RWPE1 (cell line): ENCODE measurements at regions not wholly inside any gene's neighbourhood (a gene's known extent, or its start where the extent isn't known, plus 50 kb on each side); places are given as distances from the start of the nearest gene placed in this dataset.

ENCODE experiments used
- CTCF ChIA-PET: fragments of 350-600 bp; sonication (Branson Sonifier 250); formaldehyde crosslinking; extraction: SDS; loops from one replicate; lab custom pipeline; 2021; lab: Yijun Ruan, JAX
- POLR2A ChIA-PET: fragments of 400-600 bp; formaldehyde crosslinking; extraction: SDS; loops from one replicate; lab custom pipeline; 2020; ENCODE audit warnings: antibody characterized with exemption; ENCODE audit not compliant: low non-redundant PET; lab: Yijun Ruan, JAX
- DNase-seq: peaks from one replicate; pipeline ENCODE4 v3.0.0; 2012; ENCODE audit warnings: low spot score
- H3K27ac ChIP-seq: fragments of 450-650 bp; 2 replicates; pipeline ENCODE4 v1.5.1; 2017
- CTCF ChIP-seq: fragments of 450-650 bp; conservative IDR thresholded peaks from 2 replicates; pipeline ENCODE4 v1.5.1; 2017; ENCODE audit warnings: low read depth, mild to moderate bottlenecking

- TF ChIP-seq CTCF: no peak
- ChIA-PET POLR2A (no interaction called here), CTCF (no interaction called here)
- no peak for DNase-seq
- no peak overlapping the region for H3K27ac ChIP-seq
These were observed 224.5 kb upstream of the GPRIN3 start for GRCh38 chr4:89531932-89532640.

DNA sequence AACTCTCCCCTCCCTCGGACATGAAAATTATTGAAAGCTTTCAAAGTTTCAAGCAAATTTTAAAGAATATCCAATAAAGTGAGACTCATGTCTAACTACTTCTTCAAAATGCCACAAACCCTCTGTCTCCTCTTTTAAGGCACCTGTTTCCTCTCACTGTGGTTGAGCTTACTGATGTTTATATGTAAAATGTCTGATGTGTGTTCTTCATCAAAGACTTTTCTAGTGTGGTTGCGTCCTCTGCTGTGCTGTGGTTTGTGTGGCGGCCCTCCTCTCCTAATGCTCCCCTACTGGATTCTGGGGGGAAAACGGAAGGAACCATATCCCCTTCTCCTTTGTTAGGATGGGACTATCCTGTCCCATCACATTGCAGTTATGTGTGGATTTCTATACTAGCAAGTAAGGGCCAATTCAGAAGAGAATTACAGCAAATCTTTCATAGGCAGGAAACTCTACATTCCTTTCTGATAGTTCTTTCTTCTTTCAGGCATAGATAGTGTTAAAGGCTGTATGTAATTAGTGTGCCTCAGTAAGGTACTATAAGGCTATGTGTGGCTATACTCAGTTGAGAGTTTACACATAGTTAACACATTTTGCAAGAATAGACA lies 221.0 kb upstream of the GPRIN3 start:
- DNase-seq: no peak
- TF ChIP-seq CTCF: no peak
- ChIA-PET POLR2A (no interaction called here), CTCF (no interaction called here)
- H3K27ac ChIP-seq: no peak overlapping the region

DNA sequence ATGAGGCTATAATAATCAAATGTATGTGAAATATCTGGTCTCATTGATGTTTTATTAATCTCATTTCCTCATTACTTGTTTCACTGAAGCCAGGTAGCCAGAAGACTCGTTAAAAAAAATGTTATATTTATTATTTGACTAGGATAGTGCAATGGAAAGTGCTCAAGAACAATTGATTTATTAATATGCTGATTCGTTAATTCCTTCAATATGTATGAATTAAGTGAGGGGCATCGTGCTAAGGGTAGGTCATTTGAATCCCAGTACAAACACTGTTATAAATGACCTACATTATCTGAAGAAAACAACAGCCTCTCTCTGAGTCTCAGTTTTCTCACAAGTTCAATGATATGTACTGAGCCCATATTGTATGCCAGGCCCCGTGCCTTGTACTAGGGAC lies 214.2 kb upstream of the GPRIN3 start:
- ChIA-PET POLR2A (no interaction called here), CTCF (no interaction called here)
- no peak for DNase-seq
- H3K27ac ChIP-seq: no peak overlapping the region
- no peak for TF ChIP-seq CTCF

DNA sequence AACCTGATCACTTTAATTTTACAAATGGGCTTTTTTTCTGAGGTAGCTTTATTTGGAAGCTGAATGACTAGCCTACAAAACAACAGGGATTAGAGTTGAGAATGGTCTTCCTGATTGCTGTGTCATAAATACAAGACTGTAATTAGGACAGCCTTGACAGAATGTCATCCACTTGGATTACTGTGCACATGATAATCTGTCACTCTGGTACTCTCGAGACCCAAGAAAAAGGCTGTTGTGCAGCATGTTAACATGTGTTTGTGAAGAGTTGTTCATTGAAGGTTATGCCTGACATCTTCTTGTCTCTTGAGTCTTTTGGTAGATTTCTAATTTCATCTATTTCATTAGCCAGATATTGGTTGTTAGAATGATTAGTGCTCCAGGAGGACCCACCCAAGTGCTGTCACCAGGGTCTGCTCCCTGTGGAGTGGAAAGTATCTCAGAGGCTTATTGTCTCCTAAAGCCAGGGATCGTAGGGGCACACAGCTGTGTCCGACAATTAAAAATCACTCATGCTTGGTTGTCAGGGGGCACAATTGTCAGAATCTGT lies 212.2 kb upstream of the GPRIN3 start:
- POLR2A ChIA-PET: no interaction called here
- no peak for DNase-seq
- CTCF ChIA-PET: interaction anchor here (1.3 kb wide), 1 partner anchor 20 kb away, joined by 5 read pairs; no protein-coding TSS in a partner anchor
- no peak for TF ChIP-seq CTCF
- H3K27ac ChIP-seq: no peak overlapping the region

- no peak for DNase-seq
- H3K27ac ChIP-seq: no peak overlapping the region
- no peak for TF ChIP-seq CTCF
- ChIA-PET CTCF (no interaction called here), POLR2A (no interaction called here)
These were observed 210.7 kb upstream of the GPRIN3 start for GRCh38 chr4:89518259-89518658.

- no peak for DNase-seq
- no peak overlapping the region for H3K27ac ChIP-seq
- POLR2A ChIA-PET: no interaction called here
- CTCF ChIA-PET: no interaction called here
- TF ChIP-seq CTCF: no peak
These were observed 207.2 kb upstream of the GPRIN3 start for GRCh38 chr4:89514811-89515210.
